IPS-18c (cell line): ENCODE measurements at regions not wholly inside any gene's neighbourhood (a gene's known extent, or its start where the extent isn't known, plus 50 kb on each side); places are given as distances from the start of the nearest gene placed in this dataset.

Experiments used
- H3K4me3 ChIP-seq: 2 replicates; pipeline ENCODE4 v1.7.0; 2013; ENCODE audit warnings: low read depth, mild to moderate bottlenecking, low read length, moderate library complexity; ENCODE audit not compliant: insufficient read depth
- H3K9me3 ChIP-seq: one replicate; pipeline ENCODE4 v1.6.1; 2013; ENCODE audit warnings: mild to moderate bottlenecking, low read length, moderate library complexity; ENCODE audit not compliant: control insufficient read depth, insufficient read depth

DNA sequence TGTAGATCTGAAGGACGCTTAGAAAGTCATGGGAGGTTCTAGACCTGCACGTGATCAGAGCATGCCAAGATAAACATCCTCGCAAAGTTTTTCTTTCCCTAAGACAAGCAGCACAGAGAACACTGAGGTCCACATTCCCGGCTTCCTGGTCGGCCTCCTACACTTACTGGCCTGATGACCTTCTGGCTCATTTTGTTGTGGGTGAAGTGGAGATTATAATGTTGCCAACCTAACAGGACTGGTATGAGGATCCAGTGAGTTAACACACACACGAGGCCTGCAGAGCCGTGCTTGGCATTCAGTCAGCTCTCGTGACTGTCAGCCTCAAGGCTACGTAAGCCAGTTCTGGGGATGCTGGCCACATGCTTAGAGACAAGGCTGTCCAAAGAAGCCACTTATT, 186.0 kb downstream of the TENT4A start:
- peaks cover 2% of the 10 kb centered on the region for H3K9me3 ChIP-seq
- H3K4me3 ChIP-seq = no peak overlapping the region

DNA sequence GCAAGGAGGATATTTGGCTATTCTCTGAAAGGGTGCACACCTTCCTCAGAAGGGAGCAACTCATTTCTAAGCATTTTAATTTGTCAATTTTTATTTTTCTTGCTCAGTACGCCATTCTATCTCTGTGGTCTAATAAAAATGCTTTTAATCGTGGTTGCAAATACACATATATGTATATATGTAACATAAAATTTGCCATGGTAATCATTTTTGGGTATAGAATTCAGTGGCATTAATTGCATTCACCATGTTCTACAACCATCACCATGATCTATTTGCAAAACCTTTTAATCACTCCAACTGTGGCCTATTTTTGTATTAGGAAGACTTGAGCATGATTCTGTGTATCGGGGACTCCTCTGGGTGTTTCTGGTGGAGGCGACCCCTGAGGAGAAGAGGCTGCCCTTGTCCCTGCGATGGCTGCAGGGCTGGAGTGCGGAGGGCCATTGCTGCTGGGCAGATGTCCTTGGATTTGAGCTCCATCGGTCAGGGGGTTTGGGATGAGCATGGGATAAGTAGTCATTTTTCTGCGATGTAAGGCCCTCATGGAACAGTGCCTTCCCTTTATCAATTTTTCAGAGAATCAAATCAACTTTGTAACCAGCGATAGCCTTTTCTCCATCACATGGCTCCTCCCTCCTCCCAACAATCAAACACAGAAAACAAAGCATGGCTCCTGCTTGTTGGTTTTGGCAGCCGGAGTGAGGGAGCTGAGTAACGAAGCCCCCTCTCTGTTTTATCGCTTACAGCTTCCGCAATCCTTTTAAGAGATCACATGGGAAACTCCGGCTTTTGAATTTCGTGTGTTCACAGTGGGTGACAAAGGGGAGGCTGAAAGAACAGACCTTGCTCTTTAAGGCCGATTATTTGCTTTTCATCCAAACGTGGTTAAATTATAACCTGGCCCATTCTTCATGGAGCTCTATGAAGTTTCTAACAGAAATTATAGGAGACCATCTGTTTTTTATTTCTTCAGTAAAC, 187.3 kb downstream of the TENT4A start:
- peaks cover 2% of the 10 kb centered on the region for H3K9me3 ChIP-seq
- no peak overlapping the region for H3K4me3 ChIP-seq

DNA sequence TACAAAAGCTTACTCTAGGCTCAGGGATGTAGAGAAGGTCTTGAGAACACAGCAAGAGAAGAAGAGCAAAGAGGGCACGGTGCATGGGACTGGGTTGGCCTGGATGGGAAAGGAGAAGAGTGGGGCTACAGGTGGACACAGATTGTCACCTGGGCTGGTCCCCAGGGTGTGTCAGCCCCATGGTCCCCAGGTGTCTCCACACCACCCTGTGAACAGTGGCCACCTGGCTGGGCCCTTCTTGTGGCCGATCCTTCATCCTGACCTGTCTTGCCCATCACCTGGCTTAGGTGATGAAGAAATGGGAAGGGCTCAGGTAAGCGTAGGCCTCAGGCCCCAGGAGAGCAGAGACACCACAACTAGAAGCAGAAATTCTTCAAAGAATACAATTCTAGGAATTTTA, 188.9 kb downstream of the TENT4A start:
- no peak overlapping the region for H3K4me3 ChIP-seq
- peaks cover under 1% of the 10 kb centered on the region for H3K9me3 ChIP-seq

DNA sequence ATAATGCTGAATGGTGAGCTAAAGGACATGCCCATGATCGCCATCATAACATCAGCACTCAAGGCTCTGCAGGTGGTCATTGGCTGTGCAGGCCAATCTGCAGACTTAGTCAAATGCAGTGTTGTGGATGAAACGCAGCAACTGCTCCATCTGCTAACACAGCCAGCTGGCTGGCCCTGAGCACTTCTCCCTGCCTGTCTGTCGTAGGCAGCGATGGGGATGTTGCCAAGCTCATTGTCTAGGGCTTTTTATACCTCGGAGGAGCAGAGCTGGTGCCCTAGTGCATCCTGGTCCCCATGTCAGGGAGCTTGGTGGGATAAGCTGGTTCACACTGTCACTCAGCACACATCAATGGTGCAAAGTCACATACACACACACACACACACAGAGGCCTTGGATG, 189.4 kb downstream of the TENT4A start:
- no peak overlapping the region for H3K4me3 ChIP-seq
- H3K9me3 ChIP-seq = no peaks in the 10 kb centered on the region

DNA sequence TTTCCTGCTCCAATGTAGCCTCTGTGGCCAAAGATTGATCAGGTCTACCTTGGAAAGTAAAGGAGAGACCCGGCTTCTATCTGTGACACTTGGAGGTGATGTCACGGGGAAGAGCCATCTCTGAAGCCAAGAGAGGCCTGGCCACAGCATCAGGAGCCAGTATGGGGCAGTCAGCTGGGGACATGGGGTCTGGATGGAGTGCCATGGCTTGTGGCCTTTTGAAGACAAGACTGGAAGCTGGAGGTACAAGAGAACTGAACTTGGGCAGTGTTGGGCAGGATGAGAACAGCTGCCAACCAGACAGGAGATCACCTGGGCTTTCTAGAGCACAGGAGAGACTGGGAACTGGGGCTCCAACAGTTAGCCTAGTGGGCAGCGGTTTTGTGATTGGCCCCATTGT, 190.7 kb downstream of the TENT4A start:
- Histone ChIP-seq H3K9me3 (no peaks in the 10 kb centered on the region), H3K4me3 (no peak overlapping the region)

DNA sequence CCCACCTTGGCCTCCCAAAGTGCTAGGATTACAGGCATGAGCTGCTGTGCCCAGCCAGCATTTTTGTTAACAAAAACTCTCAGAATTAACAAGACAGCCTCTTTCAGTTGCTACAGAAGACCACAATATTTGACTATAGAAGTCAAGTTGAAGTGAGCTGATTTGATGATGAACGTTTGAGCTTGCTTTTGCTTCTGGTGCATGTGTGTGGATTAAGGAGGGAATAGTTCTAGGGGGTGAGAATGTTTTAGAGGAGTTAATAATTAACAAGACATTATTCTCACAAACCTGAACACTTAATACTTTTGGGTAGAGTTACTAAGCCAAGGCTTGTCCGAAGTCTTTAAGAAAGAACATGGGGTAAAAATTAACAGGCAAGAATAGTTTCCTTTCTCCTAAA, 191.6 kb downstream of the TENT4A start:
- Histone ChIP-seq H3K9me3 (no peaks in the 10 kb centered on the region), H3K4me3 (no peak overlapping the region)

DNA sequence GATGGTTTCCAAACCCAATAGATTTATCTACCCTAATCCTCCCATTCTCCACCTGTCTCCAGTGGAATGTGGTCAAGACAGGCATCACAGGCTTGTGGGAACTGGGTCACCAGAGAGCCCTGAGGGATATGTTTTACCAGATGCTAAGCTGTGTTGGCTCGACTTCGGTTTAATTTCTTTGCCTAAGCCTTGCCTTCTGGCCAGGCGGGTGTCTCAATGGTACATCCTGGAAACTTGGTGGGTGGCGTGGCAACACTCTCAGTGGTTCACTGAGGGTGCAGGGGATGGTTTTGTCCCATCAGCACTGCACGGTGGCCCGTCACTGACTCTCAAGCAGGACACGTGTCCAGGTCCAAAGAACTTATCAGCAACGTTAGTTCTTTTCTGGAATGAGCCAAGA, 192.2 kb downstream of the TENT4A start:
- Histone ChIP-seq H3K9me3 (no peaks in the 10 kb centered on the region), H3K4me3 (no peak overlapping the region)

DNA sequence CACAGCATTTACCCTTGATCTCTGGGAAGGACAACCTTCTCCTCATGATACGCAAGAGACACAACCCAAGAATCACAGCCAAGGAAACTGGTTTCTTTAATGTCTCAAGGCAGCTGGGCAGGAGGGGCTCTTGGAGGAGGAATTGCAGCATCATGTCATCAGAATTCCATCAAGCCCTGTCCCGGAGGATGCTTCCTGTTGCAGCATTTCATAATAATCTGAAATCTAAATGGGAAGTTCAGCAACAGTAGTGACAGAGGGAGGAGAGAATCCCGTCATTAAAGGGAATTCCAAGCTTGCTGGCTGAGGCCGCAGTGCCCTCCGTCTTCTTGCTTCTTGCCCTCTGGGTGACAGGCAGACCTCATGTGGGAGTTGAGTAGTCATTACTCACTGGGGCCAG, 192.7 kb downstream of the TENT4A start:
- Histone ChIP-seq H3K9me3 (no peaks in the 10 kb centered on the region), H3K4me3 (no peak overlapping the region)

DNA sequence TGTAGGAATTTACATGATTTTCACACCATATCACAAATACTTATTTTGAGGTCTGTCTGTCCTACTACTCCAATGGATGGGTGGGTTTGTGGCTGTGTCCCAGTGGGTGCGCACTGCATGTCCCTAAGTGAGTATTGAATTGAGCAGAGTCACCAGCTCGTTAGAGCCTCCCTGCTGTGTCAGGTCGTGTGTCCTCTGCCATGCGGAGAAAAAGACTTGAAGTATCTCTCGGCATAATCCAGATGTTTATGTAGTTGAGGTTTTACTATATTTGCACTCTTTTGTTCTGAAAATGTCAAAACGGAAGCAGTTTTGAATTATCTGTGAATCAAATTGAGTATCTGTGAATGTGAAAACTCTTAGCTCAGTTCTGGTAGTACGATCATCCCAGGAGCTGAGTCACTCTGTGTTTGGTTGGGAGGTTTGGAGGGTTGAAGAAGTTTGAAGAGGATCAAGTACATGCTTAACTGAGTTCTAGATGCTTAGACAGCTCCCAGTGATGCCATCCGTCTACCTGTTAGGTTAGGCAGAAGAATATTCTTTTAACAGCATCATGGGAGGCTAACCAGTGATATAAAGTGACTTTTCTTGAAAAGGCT, 194.2 kb downstream of the TENT4A start:
- Histone ChIP-seq H3K9me3 (no peaks in the 10 kb centered on the region), H3K4me3 (no peak overlapping the region)

DNA sequence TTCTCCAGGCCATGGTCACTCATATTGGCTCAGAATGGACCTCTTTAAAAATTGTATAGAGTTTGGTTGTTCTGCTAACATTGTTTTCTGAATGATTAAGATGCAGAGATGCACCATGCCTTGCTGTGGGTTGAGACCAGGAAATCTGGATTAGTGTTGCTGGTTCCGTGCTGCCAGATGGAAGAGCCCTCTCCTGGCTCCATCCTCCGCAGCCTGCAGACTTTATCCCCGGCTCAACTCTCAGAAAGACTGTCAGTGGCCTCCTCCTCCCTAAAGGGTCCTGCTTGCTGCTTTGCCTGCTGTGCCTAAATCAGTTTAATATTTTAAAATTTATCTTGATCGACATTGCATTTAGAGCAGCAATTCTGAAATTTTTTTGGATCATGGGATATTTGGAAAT, 196.7 kb downstream of the TENT4A start:
- Histone ChIP-seq H3K4me3 (no peak overlapping the region), H3K9me3 (no peaks in the 10 kb centered on the region)

DNA sequence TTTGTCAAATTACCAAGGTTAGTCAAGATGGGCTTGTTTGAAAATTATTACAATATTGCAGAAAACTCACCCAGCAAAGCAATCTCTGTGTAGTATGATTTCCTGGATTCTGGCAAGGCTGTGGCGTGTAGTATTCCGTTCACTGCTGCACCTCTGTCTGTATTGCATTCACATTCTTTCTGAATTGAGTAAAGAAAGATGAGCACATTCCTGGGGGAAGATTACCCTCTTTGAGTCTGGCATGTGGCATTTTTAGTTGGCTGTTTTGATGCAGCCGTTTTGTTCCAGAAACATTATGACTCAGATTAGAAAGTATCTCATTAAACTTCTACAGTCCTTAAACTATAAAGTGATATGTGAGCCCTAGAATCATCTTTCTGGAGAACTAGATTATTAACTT, 197.7 kb downstream of the TENT4A start:
- H3K9me3 ChIP-seq = no peaks in the 10 kb centered on the region
- no peak overlapping the region for H3K4me3 ChIP-seq

DNA sequence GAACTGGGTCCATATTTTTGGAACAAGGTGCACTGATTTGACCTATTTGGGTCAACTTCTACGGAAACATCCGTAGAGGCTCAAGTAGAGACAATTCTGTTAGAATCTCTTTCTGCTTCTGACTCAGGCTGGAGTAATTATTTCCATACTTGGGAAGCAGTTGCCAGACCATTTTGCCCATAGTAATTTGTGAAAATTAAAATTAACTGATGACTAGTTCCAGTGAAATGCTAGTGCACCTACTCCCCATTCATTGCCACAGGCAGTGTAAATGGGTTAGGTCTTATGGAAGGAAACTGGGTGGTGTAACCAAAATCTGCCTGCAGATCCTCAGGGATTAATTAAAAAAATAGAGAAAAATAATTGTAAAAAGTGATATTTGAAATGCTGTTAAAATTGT, 201.1 kb downstream of the TENT4A start:
- Histone ChIP-seq H3K9me3 (no peaks in the 10 kb centered on the region), H3K4me3 (no peak overlapping the region)

DNA sequence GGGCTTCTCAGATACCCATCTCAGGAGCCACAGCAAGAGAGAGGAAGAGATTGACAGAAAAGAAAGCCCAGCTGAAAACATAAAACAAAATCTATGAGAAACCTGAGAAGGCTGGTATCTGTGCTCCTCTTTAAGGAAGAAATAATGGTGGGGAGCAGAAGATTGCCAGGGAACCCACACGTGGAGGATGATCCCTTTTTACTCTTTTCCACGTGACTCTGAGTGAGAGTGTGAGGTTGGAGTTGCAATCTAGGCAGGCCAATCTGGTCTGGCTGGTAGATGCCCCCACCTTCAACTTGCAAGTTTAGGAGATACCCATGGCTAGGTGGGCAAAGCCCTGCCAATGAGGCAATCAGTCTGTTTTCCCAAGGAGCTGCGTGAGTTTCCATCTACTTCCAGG, 202.3 kb downstream of the TENT4A start:
- H3K4me3 ChIP-seq = no peak overlapping the region
- no peaks in the 10 kb centered on the region for H3K9me3 ChIP-seq

DNA sequence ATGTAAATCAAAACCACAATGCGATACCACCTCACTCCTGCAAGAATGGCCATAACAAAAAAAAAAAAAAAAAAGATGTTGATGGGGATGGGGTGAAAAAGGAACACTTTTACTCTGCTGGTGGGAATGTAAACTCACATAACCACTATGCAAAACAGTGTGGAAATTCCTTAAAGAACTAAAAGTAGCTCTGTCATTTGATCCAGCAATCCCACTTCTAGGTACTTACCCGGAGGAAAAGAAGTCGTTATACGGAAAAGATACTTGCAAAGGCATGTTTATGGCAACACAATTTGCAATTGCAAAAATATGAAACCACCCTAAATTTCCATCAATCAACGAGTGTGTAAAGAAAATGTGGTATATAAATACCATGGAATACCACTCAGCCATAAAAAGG, 205.0 kb downstream of the TENT4A start:
- no peak overlapping the region for H3K4me3 ChIP-seq
- no peaks in the 10 kb centered on the region for H3K9me3 ChIP-seq

DNA sequence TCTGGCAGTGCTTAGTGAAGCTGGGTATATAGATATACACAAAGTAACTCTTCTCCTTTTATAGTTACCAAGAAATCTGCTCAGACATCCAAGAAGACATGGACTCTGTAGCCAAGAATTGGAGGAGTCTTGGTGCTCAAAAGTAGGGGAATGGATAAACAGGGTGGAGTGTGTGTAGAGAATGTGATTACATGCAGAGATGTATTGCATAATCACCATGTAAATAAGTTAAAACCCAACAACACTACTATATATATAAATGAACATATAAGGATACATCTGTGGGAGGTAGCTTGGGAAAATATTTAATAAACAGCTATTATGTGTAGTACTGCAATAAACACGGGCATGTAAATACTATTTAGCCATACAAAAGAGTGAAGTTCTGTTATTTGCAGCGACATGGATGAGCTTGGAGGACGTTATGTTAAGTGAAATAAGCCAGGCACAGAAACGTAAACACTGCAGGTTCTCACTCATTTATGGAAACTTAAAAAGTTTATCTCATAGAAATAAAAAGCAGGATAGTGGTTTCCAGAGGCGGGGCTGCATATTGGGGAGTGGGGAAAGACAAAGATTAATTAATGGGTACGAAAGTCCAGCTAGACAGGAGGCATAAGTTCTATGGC, 207.5 kb downstream of the TENT4A start:
- Histone ChIP-seq H3K9me3 (no peaks in the 10 kb centered on the region), H3K4me3 (no peak overlapping the region)

DNA sequence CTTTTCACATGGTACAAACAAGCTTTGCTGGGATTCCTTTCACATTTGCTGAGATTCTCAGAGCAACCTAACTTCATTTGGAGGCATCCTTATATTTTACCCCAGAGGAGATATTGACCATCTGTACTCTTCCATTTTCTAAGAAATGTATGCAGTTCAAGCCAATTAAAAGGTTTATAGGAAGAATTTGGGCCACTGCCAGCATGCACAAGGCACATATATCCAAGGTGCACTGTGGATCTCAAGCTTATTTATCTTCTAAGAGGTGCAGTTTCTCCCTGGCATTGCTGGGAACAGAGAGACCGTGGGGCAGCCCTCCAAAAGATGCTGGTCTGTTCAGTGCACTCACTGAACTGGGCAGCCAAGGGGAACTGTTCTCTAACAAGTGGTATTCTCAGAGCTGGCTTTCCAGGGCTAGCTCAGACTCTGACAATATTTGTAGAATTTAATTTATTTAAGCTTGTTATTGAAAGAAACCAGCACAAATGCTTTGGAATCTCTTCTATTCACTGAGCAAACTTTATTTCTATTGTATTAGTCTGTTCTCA, 213.3 kb downstream of the TENT4A start:
- no peak overlapping the region for H3K4me3 ChIP-seq

DNA sequence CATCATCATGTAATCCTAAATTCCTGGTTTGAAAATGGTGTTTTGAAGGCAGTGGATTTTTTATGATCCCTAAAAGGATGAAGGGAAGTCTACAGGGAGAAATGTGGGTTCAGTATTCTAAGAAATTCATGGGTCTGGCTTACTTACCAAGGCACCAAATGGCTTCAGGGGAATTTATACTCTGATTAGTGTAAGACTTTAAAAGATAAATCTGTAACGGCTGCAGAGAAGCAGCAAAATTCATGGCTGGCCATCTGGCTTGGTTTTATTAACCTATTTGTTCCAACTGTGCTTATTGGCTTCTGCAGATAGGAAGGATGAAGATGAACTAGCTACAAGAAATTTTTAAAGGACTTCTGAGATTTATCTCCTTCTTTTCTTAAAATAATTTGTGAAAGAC, 222.8 kb downstream of the TENT4A start:
- H3K9me3 ChIP-seq = no peaks in the 10 kb centered on the region
- no peak overlapping the region for H3K4me3 ChIP-seq

More for the DNA sequence above, 213.3 kb downstream of the TENT4A start:
- H3K9me3 ChIP-seq = no peaks in the 10 kb centered on the region

DNA sequence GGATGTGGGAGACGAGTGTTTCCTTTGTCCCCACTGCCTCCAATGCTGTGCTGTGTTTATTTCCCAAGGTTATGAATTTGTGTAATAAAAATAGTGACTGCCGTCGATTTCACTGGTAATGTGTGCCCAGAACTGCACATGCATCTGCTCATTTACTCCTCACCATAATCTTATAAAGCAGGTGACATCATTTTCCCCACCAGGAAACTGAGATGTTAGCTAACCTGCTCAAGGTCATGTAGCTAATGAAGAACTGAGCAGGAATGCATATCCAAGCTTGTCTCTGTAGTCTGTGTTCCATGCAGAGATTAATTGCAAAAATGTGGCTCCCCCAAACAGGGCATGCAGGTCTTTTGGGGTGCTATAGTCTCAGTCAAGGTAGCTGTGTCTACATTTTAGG, 224.4 kb downstream of the TENT4A start:
- no peaks in the 10 kb centered on the region for H3K9me3 ChIP-seq
- no peak overlapping the region for H3K4me3 ChIP-seq
